ENCODE measurements at regions not wholly inside any gene's neighbourhood (a gene's known extent, or its start where the extent isn't known, plus 50 kb on each side); places are given as distances from the start of the nearest gene placed in this dataset.

DNA sequence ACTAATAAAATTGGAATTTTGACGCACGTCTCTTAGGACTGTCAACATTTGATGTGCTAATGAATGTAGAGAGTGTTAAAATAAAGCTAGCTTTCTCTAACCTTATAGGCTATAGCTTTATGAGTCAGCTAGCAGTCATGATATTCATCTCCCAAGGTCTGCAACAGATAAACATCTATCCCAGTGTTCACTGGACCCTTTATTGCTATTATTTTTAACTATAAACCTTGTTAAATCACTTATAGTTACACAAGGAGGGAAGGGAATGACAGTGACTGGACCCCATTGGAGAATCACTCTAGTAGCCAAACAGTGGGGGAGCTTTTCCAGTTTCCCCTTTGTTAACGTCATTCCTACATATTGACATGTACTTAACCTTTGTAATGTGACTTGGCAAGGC lies 67.9 kb upstream of the SHISA3 start:
- POLR2A ChIA-PET, result no interaction called here
- Histone ChIP-seq H3K4me1 (ENCODE audit: control insufficient read depth, insufficient read depth, low read length) (no peaks in the 10 kb centered on the region), H3K9me3 (ENCODE audit: control insufficient read depth, insufficient read depth, low read depth, low read length) (no peaks in the 10 kb centered on the region), H3K27ac (ENCODE audit: low read length) (no peak overlapping the region), H3K36me3 (ENCODE audit: control insufficient read depth, insufficient read depth, low read length) (no peaks in the 10 kb centered on the region), H3K27me3 (ENCODE audit: control insufficient read depth, insufficient read depth, low read length) (no peaks in the 10 kb centered on the region), H3K4me3 (ENCODE audit: low read depth in 2 of 2, low read length in 2 of 2) (no peak overlapping the region)
- TF ChIP-seq, protein P1, sequence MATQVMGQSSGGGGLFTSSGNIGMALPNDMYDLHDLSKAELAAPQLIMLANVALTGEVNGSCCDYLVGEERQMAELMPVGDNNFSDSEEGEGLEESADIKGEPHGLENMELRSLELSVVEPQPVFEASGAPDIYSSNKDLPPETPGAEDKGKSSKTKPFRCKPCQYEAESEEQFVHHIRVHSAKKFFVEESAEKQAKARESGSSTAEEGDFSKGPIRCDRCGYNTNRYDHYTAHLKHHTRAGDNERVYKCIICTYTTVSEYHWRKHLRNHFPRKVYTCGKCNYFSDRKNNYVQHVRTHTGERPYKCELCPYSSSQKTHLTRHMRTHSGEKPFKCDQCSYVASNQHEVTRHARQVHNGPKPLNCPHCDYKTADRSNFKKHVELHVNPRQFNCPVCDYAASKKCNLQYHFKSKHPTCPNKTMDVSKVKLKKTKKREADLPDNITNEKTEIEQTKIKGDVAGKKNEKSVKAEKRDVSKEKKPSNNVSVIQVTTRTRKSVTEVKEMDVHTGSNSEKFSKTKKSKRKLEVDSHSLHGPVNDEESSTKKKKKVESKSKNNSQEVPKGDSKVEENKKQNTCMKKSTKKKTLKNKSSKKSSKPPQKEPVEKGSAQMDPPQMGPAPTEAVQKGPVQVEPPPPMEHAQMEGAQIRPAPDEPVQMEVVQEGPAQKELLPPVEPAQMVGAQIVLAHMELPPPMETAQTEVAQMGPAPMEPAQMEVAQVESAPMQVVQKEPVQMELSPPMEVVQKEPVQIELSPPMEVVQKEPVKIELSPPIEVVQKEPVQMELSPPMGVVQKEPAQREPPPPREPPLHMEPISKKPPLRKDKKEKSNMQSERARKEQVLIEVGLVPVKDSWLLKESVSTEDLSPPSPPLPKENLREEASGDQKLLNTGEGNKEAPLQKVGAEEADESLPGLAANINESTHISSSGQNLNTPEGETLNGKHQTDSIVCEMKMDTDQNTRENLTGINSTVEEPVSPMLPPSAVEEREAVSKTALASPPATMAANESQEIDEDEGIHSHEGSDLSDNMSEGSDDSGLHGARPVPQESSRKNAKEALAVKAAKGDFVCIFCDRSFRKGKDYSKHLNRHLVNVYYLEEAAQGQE (IDR thresholded peaks at IDR 0.05; ENCODE audit: insufficient read depth in 1 of 2, low read depth in 2 of 2, low read length in 1 of 2), result no peak
- TF ChIP-seq, protein P2, sequence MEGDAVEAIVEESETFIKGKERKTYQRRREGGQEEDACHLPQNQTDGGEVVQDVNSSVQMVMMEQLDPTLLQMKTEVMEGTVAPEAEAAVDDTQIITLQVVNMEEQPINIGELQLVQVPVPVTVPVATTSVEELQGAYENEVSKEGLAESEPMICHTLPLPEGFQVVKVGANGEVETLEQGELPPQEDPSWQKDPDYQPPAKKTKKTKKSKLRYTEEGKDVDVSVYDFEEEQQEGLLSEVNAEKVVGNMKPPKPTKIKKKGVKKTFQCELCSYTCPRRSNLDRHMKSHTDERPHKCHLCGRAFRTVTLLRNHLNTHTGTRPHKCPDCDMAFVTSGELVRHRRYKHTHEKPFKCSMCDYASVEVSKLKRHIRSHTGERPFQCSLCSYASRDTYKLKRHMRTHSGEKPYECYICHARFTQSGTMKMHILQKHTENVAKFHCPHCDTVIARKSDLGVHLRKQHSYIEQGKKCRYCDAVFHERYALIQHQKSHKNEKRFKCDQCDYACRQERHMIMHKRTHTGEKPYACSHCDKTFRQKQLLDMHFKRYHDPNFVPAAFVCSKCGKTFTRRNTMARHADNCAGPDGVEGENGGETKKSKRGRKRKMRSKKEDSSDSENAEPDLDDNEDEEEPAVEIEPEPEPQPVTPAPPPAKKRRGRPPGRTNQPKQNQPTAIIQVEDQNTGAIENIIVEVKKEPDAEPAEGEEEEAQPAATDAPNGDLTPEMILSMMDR (IDR thresholded peaks at IDR 0.05), result no peak
- CTCF ChIA-PET, result no interaction called here
- in situ Hi-C loops (cut with HindIII; ENCODE audit: low pct_unique_long_range_greater_than_20kb, low sequenced_read_pairs), result no loop called here
- no TSS peak for BruUV-seq (replicated peaks)
- intact Hi-C loops (cut with micrococcal nuclease; ENCODE audit: unreplicated experiment), result no loop called here
- no peak for DNase-seq (ENCODE audit: low read depth, low spot score)
- no peak for ATAC-seq

DNA sequence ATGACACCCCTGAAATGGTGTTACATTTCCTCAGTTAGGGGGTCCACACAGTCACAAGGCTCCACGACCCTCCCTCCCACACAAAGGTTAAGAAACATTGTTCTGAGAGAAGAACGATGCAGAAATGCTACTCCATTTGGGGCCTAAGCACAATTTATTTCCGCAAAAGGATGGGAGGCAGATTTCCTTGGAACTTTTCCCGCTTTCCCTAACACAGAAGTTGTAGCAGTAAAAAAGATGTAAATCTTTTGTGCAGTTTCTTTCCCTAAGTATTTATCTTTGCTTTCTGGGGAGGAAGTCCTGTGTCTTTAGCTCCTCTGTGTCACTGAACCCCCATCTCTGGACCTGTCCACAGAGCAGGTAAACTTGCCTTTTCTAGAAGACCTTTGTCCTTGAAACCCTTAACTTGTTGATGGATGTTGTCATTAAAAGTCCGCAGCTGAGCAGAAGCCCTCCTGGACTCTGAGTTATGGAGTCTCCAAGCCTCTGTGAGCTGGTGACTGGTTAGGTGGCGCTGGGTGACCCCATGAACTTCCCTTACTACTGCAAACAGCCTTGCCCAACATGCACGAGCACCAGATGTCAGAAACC lies 67.2 kb upstream of the SHISA3 start:
- no peaks in the 10 kb centered on the region for H3K36me3 ChIP-seq (ENCODE audit: control insufficient read depth, insufficient read depth, low read length)
- BruUV-seq (replicated peaks), result no TSS peak
- ChIA-PET POLR2A (no interaction called here), CTCF (no interaction called here)
- H3K4me3 ChIP-seq (ENCODE audit: low read depth in 2 of 2, low read length in 2 of 2), result no peak overlapping the region
- H3K27me3 ChIP-seq (ENCODE audit: control insufficient read depth, insufficient read depth, low read length), result no peaks in the 10 kb centered on the region
- no peak overlapping the region for H3K27ac ChIP-seq (ENCODE audit: low read length)
- in situ Hi-C loops (cut with HindIII; ENCODE audit: low pct_unique_long_range_greater_than_20kb, low sequenced_read_pairs), result no loop called here
- DNase-seq (ENCODE audit: low read depth, low spot score) (no peak), ATAC-seq (no peak)
- intact Hi-C loops (cut with micrococcal nuclease; ENCODE audit: unreplicated experiment), result no loop called here
- no peaks in the 10 kb centered on the region for H3K9me3 ChIP-seq (ENCODE audit: control insufficient read depth, insufficient read depth, low read depth, low read length)
- TF ChIP-seq, protein P1 (IDR thresholded peaks at IDR 0.05; ENCODE audit: insufficient read depth in 1 of 2, low read depth in 2 of 2, low read length in 1 of 2), result no peak
- TF ChIP-seq SIN3A (IDR thresholded peaks at IDR 0.05; ENCODE audit: borderline replicate concordance, insufficient read depth, low read depth, low read length), result no peak
- no peak for TF ChIP-seq TCF7L2 (IDR thresholded peaks at IDR 0.05; ENCODE audit: low read depth, low read length)
- no peaks in the 10 kb centered on the region for H3K4me1 ChIP-seq (ENCODE audit: control insufficient read depth, insufficient read depth, low read length)

Data from Panc1 (cell line).